ENCODE measurements at regions not wholly inside any gene's neighbourhood (a gene's known extent, or its start where the extent isn't known, plus 50 kb on each side); places are given as distances from the start of the nearest gene placed in this dataset.

GRCh38 chr2:13714466-13714865, 918.1 kb upstream of the LRATD1 start:
- no peak for TF ChIP-seq CTCF (IDR thresholded peaks at IDR 0.05; ENCODE audit: insufficient read depth, low read length, poor library complexity, severe bottlenecking)
- TF ChIP-seq EZH2phosphoT487 (conservative IDR thresholded peaks at IDR 0.05; ENCODE audit: low read length), result no peak
